Rectal smooth muscle tissue (tissue), 1 donor: ENCODE measurements at regions not wholly inside any gene's neighbourhood (a gene's known extent, or its start where the extent isn't known, plus 50 kb on each side); places are given as distances from the start of the nearest gene placed in this dataset.

ENCODE experiments used
- H3K27ac ChIP-seq: one replicate; pipeline ENCODE4 v1.7.0; 2013; ENCODE audit warnings: low read depth, low read length, inconsistent platforms
- H3K27me3 ChIP-seq: one replicate; pipeline ENCODE4 v1.7.0; 2013; ENCODE audit warnings: low read length; ENCODE audit not compliant: control insufficient read depth, insufficient read depth
- H3K36me3 ChIP-seq: one replicate; pipeline ENCODE4 v1.7.0; 2013; ENCODE audit warnings: low read length; ENCODE audit not compliant: control insufficient read depth, insufficient read depth
- H3K4me1 ChIP-seq: one replicate; pipeline ENCODE4 v1.7.0; 2013; ENCODE audit warnings: low read length; ENCODE audit not compliant: control insufficient read depth, insufficient read depth
- H3K4me3 ChIP-seq: one replicate; pipeline ENCODE4 v1.7.0; 2013; ENCODE audit warnings: low read length
- H3K9ac ChIP-seq: one replicate; pipeline ENCODE4 v1.7.0; 2013; ENCODE audit warnings: low read length

- H3K4me1 ChIP-seq, result no peaks in the 10 kb centered on the region
- no peaks in the 10 kb centered on the region for H3K36me3 ChIP-seq
- H3K4me3 ChIP-seq, result no peak overlapping the region
- no peak overlapping the region for H3K9ac ChIP-seq
- no peaks in the 10 kb centered on the region for H3K27me3 ChIP-seq
- H3K27ac ChIP-seq, result no peak overlapping the region
Measured at GRCh38 chr9:81477669-81478068, 211.7 kb downstream of the TLE1 start.

DNA sequence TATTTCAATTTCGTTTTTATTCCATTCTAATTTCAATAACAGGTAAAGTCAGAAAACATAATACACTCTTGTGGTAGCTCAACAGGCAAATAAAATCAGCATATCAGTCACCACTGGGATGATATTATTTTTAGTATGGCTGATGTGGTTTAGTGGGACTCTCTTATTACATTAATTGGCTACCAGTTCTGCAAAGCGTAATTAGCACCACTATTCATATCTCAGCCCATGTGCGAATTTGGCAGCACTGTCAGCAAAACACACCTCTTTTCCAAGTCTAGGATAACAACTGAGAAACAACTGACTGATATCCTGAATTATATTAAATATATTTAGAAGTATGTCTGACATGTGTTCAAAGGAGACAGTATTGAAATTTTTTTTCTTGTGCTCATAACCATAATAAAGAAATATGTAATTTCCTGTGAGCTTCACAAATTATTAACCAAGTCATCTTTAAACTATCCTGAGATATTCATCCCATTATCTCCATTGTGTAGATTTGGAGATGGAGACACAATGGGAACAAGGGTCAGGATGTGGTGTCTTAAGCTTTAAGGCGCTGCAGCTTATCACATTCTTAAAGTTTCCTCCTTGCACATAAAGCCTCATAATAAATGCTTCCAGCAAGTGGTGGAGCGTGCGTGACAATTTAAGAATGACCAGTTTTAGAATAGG, 212.4 kb downstream of the TLE1 start:
- Histone ChIP-seq H3K4me3 (no peak overlapping the region), H3K36me3 (no peaks in the 10 kb centered on the region), H3K4me1 (no peaks in the 10 kb centered on the region), H3K27me3 (no peaks in the 10 kb centered on the region), H3K9ac (no peak overlapping the region), H3K27ac (no peak overlapping the region)

DNA sequence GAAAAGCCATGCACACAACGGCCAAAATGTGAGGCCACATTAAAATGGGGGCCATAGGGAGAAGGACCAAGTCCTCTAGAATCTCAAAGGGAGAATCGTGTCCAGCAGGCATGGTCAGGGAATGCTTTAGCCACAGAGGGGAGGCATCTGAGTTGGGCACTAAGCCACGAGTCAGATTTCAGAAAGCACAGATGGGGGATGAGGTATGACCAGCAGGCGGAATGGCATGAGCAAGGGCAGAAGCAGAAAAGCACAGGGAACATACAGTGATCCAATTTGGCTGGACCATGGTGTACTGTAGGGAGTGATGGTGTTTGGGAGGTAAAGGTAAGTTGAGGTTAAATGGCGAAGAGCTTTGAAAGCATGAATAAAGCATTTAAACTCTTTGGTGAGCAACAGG, 214.6 kb downstream of the TLE1 start:
- Histone ChIP-seq H3K27ac (no peak overlapping the region), H3K4me1 (no peaks in the 10 kb centered on the region), H3K4me3 (no peak overlapping the region), H3K36me3 (no peaks in the 10 kb centered on the region), H3K27me3 (no peaks in the 10 kb centered on the region), H3K9ac (no peak overlapping the region)

GRCh38 chr9:81474125-81474524, 215.2 kb downstream of the TLE1 start:
- no peaks in the 10 kb centered on the region for H3K36me3 ChIP-seq
- H3K27me3 ChIP-seq, result no peaks in the 10 kb centered on the region
- no peak overlapping the region for H3K27ac ChIP-seq
- no peaks in the 10 kb centered on the region for H3K4me1 ChIP-seq
- no peak overlapping the region for H3K4me3 ChIP-seq
- no peak overlapping the region for H3K9ac ChIP-seq

DNA sequence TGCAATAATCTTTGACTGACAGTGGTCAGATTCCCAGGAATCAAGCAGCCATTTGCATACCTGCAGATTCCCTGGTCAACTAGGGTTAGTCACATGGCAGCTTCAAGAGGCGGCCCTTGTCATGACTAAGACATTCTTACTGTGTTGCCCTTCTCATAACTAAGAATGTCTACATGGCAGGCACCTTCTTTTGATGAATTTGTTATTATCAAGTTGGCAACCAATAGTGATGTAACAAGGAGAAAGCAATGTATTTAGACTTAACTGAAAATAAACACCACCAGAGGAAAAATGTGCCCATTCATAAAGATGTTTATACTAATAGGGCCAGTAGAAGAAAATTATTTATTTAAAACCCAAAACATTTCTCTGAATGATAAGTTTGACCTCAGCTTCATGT, 215.6 kb downstream of the TLE1 start:
- Histone ChIP-seq H3K9ac (no peak overlapping the region), H3K27ac (no peak overlapping the region), H3K36me3 (no peaks in the 10 kb centered on the region), H3K27me3 (no peaks in the 10 kb centered on the region), H3K4me3 (no peak overlapping the region), H3K4me1 (no peaks in the 10 kb centered on the region)

DNA sequence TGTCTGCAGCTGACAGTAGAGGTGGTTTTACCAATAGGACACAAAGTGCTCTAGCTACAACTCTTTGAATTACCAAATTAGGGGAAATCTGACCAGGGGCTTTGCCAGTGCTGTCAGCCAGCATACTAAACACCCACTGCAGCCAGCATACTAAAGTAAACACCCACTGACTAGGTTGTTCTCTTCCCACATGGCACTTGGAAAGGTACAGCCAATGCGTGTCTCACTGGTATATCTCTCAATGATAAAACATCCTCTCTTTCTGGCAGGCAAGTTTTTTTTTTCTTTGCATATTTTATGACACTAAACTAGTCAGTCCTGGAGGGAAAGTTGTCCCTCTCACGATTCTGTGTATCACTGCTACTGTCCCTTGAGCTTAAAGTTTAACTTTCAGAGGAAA, 216.1 kb downstream of the TLE1 start:
- no peaks in the 10 kb centered on the region for H3K4me1 ChIP-seq
- no peak overlapping the region for H3K27ac ChIP-seq
- no peak overlapping the region for H3K9ac ChIP-seq
- no peaks in the 10 kb centered on the region for H3K27me3 ChIP-seq
- no peaks in the 10 kb centered on the region for H3K36me3 ChIP-seq
- no peak overlapping the region for H3K4me3 ChIP-seq

DNA sequence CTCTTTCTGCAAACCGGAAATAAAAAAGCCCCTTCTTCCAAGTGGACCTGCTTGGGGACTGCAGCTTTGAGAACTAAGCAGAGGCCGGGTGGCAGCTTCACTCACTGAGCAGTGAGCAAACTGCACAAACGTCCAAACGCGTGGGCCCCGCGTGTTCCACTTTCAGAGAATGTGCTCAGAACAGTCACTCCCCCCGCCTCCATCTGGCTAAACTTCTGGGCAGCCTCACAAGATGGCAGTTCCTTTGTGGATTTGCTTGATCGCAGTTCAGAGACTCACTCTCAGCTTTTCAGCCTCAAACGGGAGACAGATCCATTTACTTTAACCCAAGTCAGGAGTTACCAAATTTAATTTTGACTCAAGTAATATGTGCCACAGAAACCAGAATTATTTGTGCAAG, 216.6 kb downstream of the TLE1 start:
- Histone ChIP-seq H3K36me3 (no peaks in the 10 kb centered on the region), H3K4me3 (no peak overlapping the region), H3K4me1 (no peaks in the 10 kb centered on the region), H3K9ac (no peak overlapping the region), H3K27ac (no peak overlapping the region), H3K27me3 (no peaks in the 10 kb centered on the region)

- Histone ChIP-seq H3K36me3 (no peaks in the 10 kb centered on the region), H3K9ac (no peak overlapping the region), H3K27ac (no peak overlapping the region), H3K4me3 (no peak overlapping the region), H3K4me1 (no peaks in the 10 kb centered on the region), H3K27me3 (no peaks in the 10 kb centered on the region)
Measured at GRCh38 chr9:81470864-81471263, 218.5 kb downstream of the TLE1 start.

DNA sequence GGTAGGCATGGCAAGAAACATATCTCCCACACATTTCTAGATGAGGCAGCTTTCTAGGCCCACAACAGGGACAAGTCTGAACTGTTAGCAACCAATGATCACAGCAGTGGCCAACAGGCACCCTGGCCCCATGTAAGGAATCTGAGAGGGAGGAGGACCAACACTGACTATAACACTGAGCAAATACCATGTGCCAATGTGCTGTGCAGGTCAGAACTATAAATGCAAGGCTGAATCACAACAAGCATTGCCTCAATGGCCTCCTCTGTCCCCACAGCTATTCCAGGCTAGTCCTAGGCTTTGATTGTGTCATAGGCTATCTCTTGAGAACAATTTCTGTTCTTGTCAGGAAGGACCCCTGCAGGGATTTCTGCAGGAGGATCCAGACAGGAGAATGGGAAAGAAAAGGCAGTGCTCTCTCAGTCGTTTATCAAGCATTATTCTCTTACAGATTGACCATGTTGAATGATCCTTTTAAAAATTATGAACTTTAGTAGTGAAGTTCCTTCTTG, 221.2 kb downstream of the TLE1 start:
- H3K27ac ChIP-seq, result no peak overlapping the region
- no peaks in the 10 kb centered on the region for H3K36me3 ChIP-seq

GRCh38 chr9:81466981-81467380, 222.4 kb downstream of the TLE1 start:
- H3K4me1 ChIP-seq, result no peaks in the 10 kb centered on the region

More for the DNA sequence above, 221.2 kb downstream of the TLE1 start:
- no peak overlapping the region for H3K4me3 ChIP-seq
- H3K27me3 ChIP-seq, result no peaks in the 10 kb centered on the region
- H3K4me1 ChIP-seq, result no peaks in the 10 kb centered on the region
- H3K9ac ChIP-seq, result no peak overlapping the region

DNA sequence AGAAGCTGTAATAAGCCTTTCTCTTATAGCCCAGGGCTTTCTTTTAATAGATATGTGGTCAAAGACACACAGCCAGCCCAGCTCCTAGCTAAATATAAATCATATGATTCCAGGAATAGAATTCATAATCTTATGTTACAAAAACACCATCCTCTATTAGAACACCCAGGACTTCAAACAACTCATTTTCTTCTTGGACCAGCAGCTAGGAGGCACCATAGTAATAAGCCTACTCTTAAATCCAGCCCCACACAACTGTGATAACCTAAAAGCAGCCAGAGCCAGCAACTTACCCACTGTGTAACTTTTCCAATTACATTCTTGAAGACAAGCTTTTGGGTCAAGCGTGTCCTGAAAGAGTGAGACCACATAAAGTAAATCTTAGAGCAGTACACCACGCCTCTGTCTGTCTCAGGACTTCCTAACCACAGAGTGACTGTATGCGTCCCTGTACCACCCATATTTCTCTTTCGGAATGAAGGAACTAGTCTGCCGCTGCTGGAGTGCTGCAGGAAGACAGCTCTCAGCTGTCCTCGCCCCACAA, 223.8 kb downstream of the TLE1 start:
- Histone ChIP-seq H3K27me3 (no peaks in the 10 kb centered on the region), H3K36me3 (no peaks in the 10 kb centered on the region), H3K4me3 (no peak overlapping the region), H3K4me1 (no peaks in the 10 kb centered on the region), H3K9ac (no peak overlapping the region), H3K27ac (no peak overlapping the region)

More at GRCh38 chr9:81466981-81467380, 222.4 kb downstream of the TLE1 start:
- Histone ChIP-seq H3K9ac (no peak overlapping the region), H3K4me3 (no peak overlapping the region), H3K27ac (no peak overlapping the region), H3K27me3 (no peaks in the 10 kb centered on the region), H3K36me3 (no peaks in the 10 kb centered on the region)

GRCh38 chr9:81462801-81463200, 226.5 kb downstream of the TLE1 start:
- H3K36me3 ChIP-seq, result no peaks in the 10 kb centered on the region
- H3K27ac ChIP-seq, result no peak overlapping the region
- H3K4me3 ChIP-seq, result no peak overlapping the region
- H3K4me1 ChIP-seq, result no peaks in the 10 kb centered on the region
- H3K9ac ChIP-seq, result no peak overlapping the region
- H3K27me3 ChIP-seq, result no peaks in the 10 kb centered on the region

GRCh38 chr9:81461196-81461595, 228.2 kb downstream of the TLE1 start:
- no peak overlapping the region for H3K4me3 ChIP-seq

More at GRCh38 chr9:81461196-81461595, 228.2 kb downstream of the TLE1 start:
- no peaks in the 10 kb centered on the region for H3K27me3 ChIP-seq
- no peak overlapping the region for H3K27ac ChIP-seq
- no peak overlapping the region for H3K9ac ChIP-seq
- no peaks in the 10 kb centered on the region for H3K36me3 ChIP-seq
- H3K4me1 ChIP-seq, result no peaks in the 10 kb centered on the region
